ENCODE measurements at regions not wholly inside any gene's neighbourhood (a gene's known extent, or its start where the extent isn't known, plus 50 kb on each side); places are given as distances from the start of the nearest gene placed in this dataset.
"Not testable (repeated sequence)": the region's sequence is repeated elsewhere in the genome, so short reads cannot be mapped to it uniquely, and the experiment has no call there.

- not testable (repeated sequence) for DNase-seq
Observed at GRCh38 chrX:46151332-46151731, 393.9 kb downstream of the ZNF674 start.

- DNase-seq = no peak
Observed at GRCh38 chrX:46144566-46144965, 400.7 kb downstream of the ZNF674 start.

GRCh38 chrX:46140272-46140671, 404.9 kb downstream of the ZNF674 start:
- no peak for DNase-seq

- DNase-seq = no peak
Observed at GRCh38 chrX:46130247-46130646, 415.0 kb downstream of the ZNF674 start.

GRCh38 chrX:46125111-46125510, 420.1 kb downstream of the ZNF674 start:
- DNase-seq = no peak

GRCh38 chrX:46117234-46117633, 428.0 kb downstream of the ZNF674 start:
- no peak for DNase-seq

GRCh38 chrX:46087310-46087709, 457.9 kb downstream of the ZNF674 start:
- not testable (repeated sequence) for DNase-seq

GRCh38 chrX:46080121-46080520, 465.1 kb downstream of the ZNF674 start:
- not testable (repeated sequence) for DNase-seq

GRCh38 chrX:46072791-46073190, 472.4 kb downstream of the ZNF674 start:
- DNase-seq = no peak

GRCh38 chrX:46072372-46072771, 472.8 kb downstream of the ZNF674 start:
- no peak for DNase-seq

- DNase-seq = no peak
Observed at GRCh38 chrX:46070421-46070820, 474.8 kb downstream of the ZNF674 start.

GRCh38 chrX:46059316-46059715, 485.9 kb downstream of the ZNF674 start:
- no peak for DNase-seq

GRCh38 chrX:46044486-46044885, 500.7 kb downstream of the ZNF674 start:
- no peak for DNase-seq

- no peak for DNase-seq
Observed at GRCh38 chrX:46040001-46040400, 505.2 kb downstream of the ZNF674 start.

- DNase-seq = no peak
Observed at GRCh38 chrX:46039526-46039925, 505.7 kb downstream of the ZNF674 start.

GRCh38 chrX:46036508-46036907, 508.7 kb downstream of the ZNF674 start:
- no peak for DNase-seq

- DNase-seq = no peak
Observed at GRCh38 chrX:46034868-46035267, 510.4 kb downstream of the ZNF674 start.

GRCh38 chrX:46029777-46030176, 515.4 kb downstream of the ZNF674 start:
- no peak for DNase-seq

GRCh38 chrX:46016296-46016695, 528.9 kb downstream of the ZNF674 start:
- no peak for DNase-seq

GRCh38 chrX:46015653-46016052, 529.6 kb downstream of the ZNF674 start:
- no peak for DNase-seq

- DNase-seq = no peak
Observed at GRCh38 chrX:45992402-45993123, 552.7 kb downstream of the ZNF674 start.

GRCh38 chrX:45986971-45987370, 558.2 kb downstream of the ZNF674 start:
- DNase-seq = no peak

- no peak for DNase-seq
Observed at GRCh38 chrX:45986081-45986480, 559.1 kb downstream of the ZNF674 start.

- not testable (repeated sequence) for DNase-seq
Observed at GRCh38 chrX:45982958-45983727, 562.1 kb downstream of the ZNF674 start.

All from activated CD4-positive, alpha-beta T cell treated with anti-CD3 and anti-CD28 coated beads, Interleukin-2, amount 50 U/mL, for 1 hour (primary cell).